ENCODE measurements at regions not wholly inside any gene's neighbourhood (a gene's known extent, or its start where the extent isn't known, plus 50 kb on each side); places are given as distances from the start of the nearest gene placed in this dataset.
A peak's percentile ranks its signal among the peaks of the same experiment; 100 is the strongest.

GRCh38 chr5:68494771-68495170 is 279.2 kb downstream of the PIK3R1 start:
- no peak for TF ChIP-seq CTCF (IDR thresholded peaks at IDR 0.05; ENCODE audit: insufficient read depth, low read length, severe bottlenecking)
- peak; percentile 60 for FAIRE-seq
- Histone ChIP-seq H3K27me3 (ENCODE audit: control insufficient read depth, insufficient read depth, low read length) (no peaks in the 10 kb centered on the region), H3K4me3 (ENCODE audit: low read depth, low read length) (no peak overlapping the region), H3K36me3 (ENCODE audit: control insufficient read depth, insufficient read depth, low read length) (no peaks in the 10 kb centered on the region)
- DNase-seq (ENCODE audit: low read depth) = no peak

DNA sequence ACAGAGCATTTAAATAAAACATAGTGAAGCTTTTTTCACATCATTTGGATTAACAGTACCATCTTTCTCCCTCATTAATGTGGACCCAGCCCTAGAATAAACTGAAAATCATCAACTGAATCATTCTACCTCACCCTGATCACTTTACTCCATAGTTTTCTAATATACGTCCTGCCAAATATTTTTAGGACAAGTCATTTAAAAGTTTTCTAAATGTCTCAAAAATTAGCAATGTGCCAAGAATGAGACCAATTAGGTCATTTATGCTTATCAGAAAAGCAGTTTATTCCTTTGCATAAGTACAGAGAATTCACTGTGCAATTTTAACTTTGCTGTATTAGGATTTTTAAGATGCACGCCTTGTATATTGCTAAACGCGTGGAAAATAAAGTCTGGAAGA is 284.4 kb downstream of the PIK3R1 start:
- H3K4me3 ChIP-seq (ENCODE audit: low read depth, low read length) = no peak overlapping the region
- no peaks in the 10 kb centered on the region for H3K36me3 ChIP-seq (ENCODE audit: control insufficient read depth, insufficient read depth, low read length)
- no peak for FAIRE-seq
- no peaks in the 10 kb centered on the region for H3K27me3 ChIP-seq (ENCODE audit: control insufficient read depth, insufficient read depth, low read length)
- TF ChIP-seq CTCF (IDR thresholded peaks at IDR 0.05; ENCODE audit: insufficient read depth, low read length, severe bottlenecking) = no peak
- DNase-seq (ENCODE audit: low read depth) = peak; percentile 45

GRCh38 chr5:68500813-68501212 is 285.3 kb downstream of the PIK3R1 start:
- no peak for TF ChIP-seq CTCF (IDR thresholded peaks at IDR 0.05; ENCODE audit: insufficient read depth, low read length, severe bottlenecking)
- DNase-seq (ENCODE audit: low read depth) (no peak), FAIRE-seq (no peak)
- no peaks in the 10 kb centered on the region for H3K27me3 ChIP-seq (ENCODE audit: control insufficient read depth, insufficient read depth, low read length)
- no peaks in the 10 kb centered on the region for H3K36me3 ChIP-seq (ENCODE audit: control insufficient read depth, insufficient read depth, low read length)
- no peak overlapping the region for H3K4me3 ChIP-seq (ENCODE audit: low read depth, low read length)

DNA sequence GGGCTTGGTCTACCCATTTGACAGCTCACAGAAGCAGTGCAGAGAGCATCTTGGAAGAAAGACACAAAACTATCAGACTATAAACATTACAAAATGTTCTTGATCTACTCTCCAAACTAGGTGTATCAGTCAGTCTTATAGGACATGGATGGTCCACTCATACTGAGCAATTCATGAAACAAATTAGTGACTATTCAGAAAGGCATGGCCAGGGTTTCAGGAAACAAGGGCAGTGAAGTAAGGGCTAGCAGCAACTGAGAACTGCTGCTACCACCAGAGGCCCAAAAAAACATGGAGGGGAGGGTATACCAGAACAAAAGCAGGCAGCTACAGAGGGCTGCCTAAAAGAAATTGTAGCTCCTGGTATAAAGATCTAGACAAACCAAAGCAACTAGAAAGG is 287.0 kb downstream of the PIK3R1 start:
- TF ChIP-seq CTCF (IDR thresholded peaks at IDR 0.05; ENCODE audit: insufficient read depth, low read length, severe bottlenecking) = no peak
- FAIRE-seq = no peak
- Histone ChIP-seq H3K4me3 (ENCODE audit: low read depth, low read length) (no peak overlapping the region), H3K36me3 (ENCODE audit: control insufficient read depth, insufficient read depth, low read length) (no peaks in the 10 kb centered on the region), H3K27me3 (ENCODE audit: control insufficient read depth, insufficient read depth, low read length) (no peaks in the 10 kb centered on the region)
- DNase-seq (ENCODE audit: low read depth) = peak; percentile 8

DNA sequence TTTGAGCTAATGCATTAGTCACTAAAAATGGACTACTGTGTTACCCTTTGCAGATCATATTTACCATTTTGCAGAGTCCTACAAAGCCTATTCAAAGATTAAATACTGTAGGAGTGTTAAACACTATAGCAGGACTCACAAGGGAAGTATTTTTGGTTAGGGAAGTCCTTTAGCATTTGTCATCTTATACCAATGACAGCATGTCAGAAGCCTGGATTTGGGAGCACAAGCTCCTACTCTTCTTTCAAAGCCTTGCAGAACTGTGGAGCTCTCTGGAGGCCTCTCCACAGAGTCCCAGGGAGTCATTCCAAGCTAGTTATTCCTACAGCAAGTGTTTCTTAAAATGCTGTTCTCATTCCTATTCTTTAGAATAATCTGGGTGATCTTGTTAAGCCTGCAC is 288.8 kb downstream of the PIK3R1 start:
- no peaks in the 10 kb centered on the region for H3K36me3 ChIP-seq (ENCODE audit: control insufficient read depth, insufficient read depth, low read length)
- H3K4me3 ChIP-seq (ENCODE audit: low read depth, low read length) = no peak overlapping the region
- DNase-seq (ENCODE audit: low read depth) (no peak), FAIRE-seq (no peak)
- H3K27me3 ChIP-seq (ENCODE audit: control insufficient read depth, insufficient read depth, low read length) = no peaks in the 10 kb centered on the region
- no peak for TF ChIP-seq CTCF (IDR thresholded peaks at IDR 0.05; ENCODE audit: insufficient read depth, low read length, severe bottlenecking)

Measured in bronchial epithelial cell (primary cell).